HG02610 (cell line): ENCODE measurements at regions not wholly inside any gene's neighbourhood (a gene's known extent, or its start where the extent isn't known, plus 50 kb on each side); places are given as distances from the start of the nearest gene placed in this dataset.
"Not testable (repeated sequence)": the region's sequence is repeated elsewhere in the genome, so short reads cannot be mapped to it uniquely, and the experiment has no call there.

ENCODE experiments used
- ATAC-seq: cut with Tn5 transposase; IDR thresholded peaks from one replicate; pipeline ENCODE4 v1.9.1; 2021; ENCODE audit warnings: mild to moderate bottlenecking, moderate library complexity; ENCODE audit not compliant: unreplicated experiment

- no peak for ATAC-seq
These were observed 163.3 kb downstream of the TMEM121 start for GRCh38 chr14:105689722-105690121.

- ATAC-seq, result no peak
These were observed 164.3 kb downstream of the TMEM121 start for GRCh38 chr14:105690671-105691070.

- not testable (repeated sequence) for ATAC-seq
These were observed 165.1 kb downstream of the TMEM121 start for GRCh38 chr14:105691321-105692109.

- ATAC-seq, result not testable (repeated sequence)
These were observed 165.8 kb downstream of the TMEM121 start for GRCh38 chr14:105692110-105692685.

- no peak for ATAC-seq
These were observed 168.6 kb downstream of the TMEM121 start for GRCh38 chr14:105694961-105695360.

GRCh38 chr14:105696388-105696787 lies 170.0 kb downstream of the TMEM121 start:
- ATAC-seq, result peak; percentile 56

- not testable (repeated sequence) for ATAC-seq
These were observed 171.0 kb downstream of the TMEM121 start for GRCh38 chr14:105697414-105697813.

- not testable (repeated sequence) for ATAC-seq
These were observed 171.6 kb downstream of the TMEM121 start for GRCh38 chr14:105697955-105698354.

GRCh38 chr14:105698940-105699556 lies 172.7 kb downstream of the TMEM121 start:
- ATAC-seq, result not testable (repeated sequence)

- ATAC-seq, result not testable (repeated sequence)
These were observed 173.3 kb downstream of the TMEM121 start for GRCh38 chr14:105699706-105700105.

- not testable (repeated sequence) for ATAC-seq
These were observed 173.8 kb downstream of the TMEM121 start for GRCh38 chr14:105700146-105700545.

GRCh38 chr14:105700622-105701288 lies 174.4 kb downstream of the TMEM121 start:
- ATAC-seq, result peak; percentile 52

GRCh38 chr14:105701456-105702274 lies 175.3 kb downstream of the TMEM121 start:
- ATAC-seq, result peak; percentile 8

GRCh38 chr14:105702275-105702817 lies 176.0 kb downstream of the TMEM121 start:
- no peak for ATAC-seq

- not testable (repeated sequence) for ATAC-seq
These were observed 176.8 kb downstream of the TMEM121 start for GRCh38 chr14:105703044-105703665.

- ATAC-seq, result not testable (repeated sequence)
These were observed 177.7 kb downstream of the TMEM121 start for GRCh38 chr14:105704091-105704490.

- ATAC-seq, result not testable (repeated sequence)
These were observed 178.1 kb downstream of the TMEM121 start for GRCh38 chr14:105704492-105704891.

- not testable (repeated sequence) for ATAC-seq
These were observed 179.1 kb downstream of the TMEM121 start for GRCh38 chr14:105705512-105705861.

GRCh38 chr14:105705862-105706700 lies 179.7 kb downstream of the TMEM121 start:
- ATAC-seq, result peak; percentile 32
